ENCODE measurements at regions not wholly inside any gene's neighbourhood (a gene's known extent, or its start where the extent isn't known, plus 50 kb on each side); places are given as distances from the start of the nearest gene placed in this dataset.

- H3K4me3 ChIP-seq (ENCODE audit: low read length): no peak overlapping the region
- no peaks in the 10 kb centered on the region for H3K4me1 ChIP-seq (ENCODE audit: insufficient read depth, low read length)
- H3K27me3 ChIP-seq (ENCODE audit: insufficient read depth, low read length): no peaks in the 10 kb centered on the region
- H3K9me3 ChIP-seq (ENCODE audit: low read depth, low read length): no peaks in the 10 kb centered on the region
Observed at GRCh38 chr2:147740211-147740927, 104.5 kb upstream of the ACVR2A start.

DNA sequence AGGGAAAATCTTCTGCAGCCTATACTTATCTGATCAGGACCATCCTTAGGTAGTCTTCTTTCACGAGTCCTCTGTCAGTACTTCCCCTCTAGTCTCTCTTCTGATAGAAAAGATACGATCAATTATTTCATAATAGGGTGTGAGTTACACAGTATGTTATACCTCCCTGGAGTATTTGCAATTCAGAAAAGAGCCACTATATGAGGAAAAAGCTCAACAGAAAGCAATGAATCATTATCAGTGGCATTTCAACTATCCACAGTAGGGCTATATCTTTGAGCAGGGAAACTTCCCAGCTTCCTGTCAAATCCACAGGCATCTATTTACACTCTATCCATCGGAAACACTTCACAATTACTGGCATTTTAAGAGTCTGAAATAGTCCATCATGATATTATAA is 105.3 kb upstream of the ACVR2A start:
- no peaks in the 10 kb centered on the region for H3K4me1 ChIP-seq (ENCODE audit: insufficient read depth, low read length)
- H3K27me3 ChIP-seq (ENCODE audit: insufficient read depth, low read length): no peaks in the 10 kb centered on the region
- H3K9me3 ChIP-seq (ENCODE audit: low read depth, low read length): no peaks in the 10 kb centered on the region
- no peak overlapping the region for H3K4me3 ChIP-seq (ENCODE audit: low read length)

- H3K9me3 ChIP-seq (ENCODE audit: low read depth, low read length): no peaks in the 10 kb centered on the region
- H3K4me3 ChIP-seq (ENCODE audit: low read length): no peak overlapping the region
- no peaks in the 10 kb centered on the region for H3K27me3 ChIP-seq (ENCODE audit: insufficient read depth, low read length)
- H3K4me1 ChIP-seq (ENCODE audit: insufficient read depth, low read length): no peaks in the 10 kb centered on the region
Observed at GRCh38 chr2:147718831-147719230, 126.0 kb upstream of the ACVR2A start.

DNA sequence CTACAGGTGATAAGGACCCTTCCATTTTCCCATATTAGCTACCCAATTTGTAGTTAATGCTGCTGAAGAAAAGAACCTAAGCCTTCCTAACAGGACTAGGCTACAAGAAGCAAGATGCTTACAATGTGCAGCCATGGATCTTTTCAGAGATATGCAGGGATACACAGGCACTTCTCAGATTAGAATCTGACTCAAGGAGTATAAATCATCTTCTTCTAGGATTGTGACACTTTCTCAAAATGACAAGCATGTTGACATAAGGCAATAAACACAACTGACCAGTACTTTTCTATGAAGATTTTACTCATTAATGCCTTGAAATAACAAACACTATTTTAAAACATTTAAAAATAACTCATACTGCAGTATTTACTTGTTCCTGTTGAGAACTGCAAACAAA is 127.9 kb upstream of the ACVR2A start:
- Histone ChIP-seq H3K4me1 (ENCODE audit: insufficient read depth, low read length) (no peaks in the 10 kb centered on the region), H3K27me3 (ENCODE audit: insufficient read depth, low read length) (no peaks in the 10 kb centered on the region), H3K9me3 (ENCODE audit: low read depth, low read length) (no peaks in the 10 kb centered on the region), H3K4me3 (ENCODE audit: low read length) (no peak overlapping the region)

DNA sequence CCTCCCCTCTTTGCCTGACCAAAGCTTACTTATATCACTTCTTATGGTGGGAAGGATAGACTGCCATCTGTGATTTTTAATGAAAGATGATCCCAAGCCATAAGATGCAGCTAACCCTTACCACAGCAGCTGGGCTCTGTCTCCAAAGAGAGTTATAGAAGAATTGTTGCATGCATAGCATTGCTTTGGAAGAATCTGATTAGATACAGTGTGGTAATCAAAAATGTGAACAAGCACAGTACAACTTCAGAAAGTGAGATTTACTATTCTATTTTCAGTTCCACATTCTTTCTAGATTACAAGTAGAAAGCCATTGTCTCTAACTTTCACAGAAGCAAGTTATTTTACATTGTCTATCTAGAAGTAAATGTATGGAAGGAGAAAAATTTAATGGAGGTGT is 129.0 kb upstream of the ACVR2A start:
- Histone ChIP-seq H3K9me3 (ENCODE audit: low read depth, low read length) (no peaks in the 10 kb centered on the region), H3K27me3 (ENCODE audit: insufficient read depth, low read length) (no peaks in the 10 kb centered on the region), H3K4me1 (ENCODE audit: insufficient read depth, low read length) (no peaks in the 10 kb centered on the region), H3K4me3 (ENCODE audit: low read length) (no peak overlapping the region)

GRCh38 chr2:147714582-147714981 is 130.2 kb upstream of the ACVR2A start:
- Histone ChIP-seq H3K4me1 (ENCODE audit: insufficient read depth, low read length) (no peaks in the 10 kb centered on the region), H3K4me3 (ENCODE audit: low read length) (no peak overlapping the region), H3K27me3 (ENCODE audit: insufficient read depth, low read length) (no peaks in the 10 kb centered on the region), H3K9me3 (ENCODE audit: low read depth, low read length) (no peaks in the 10 kb centered on the region)

GRCh38 chr2:147713349-147713748 is 131.5 kb upstream of the ACVR2A start:
- no peaks in the 10 kb centered on the region for H3K27me3 ChIP-seq (ENCODE audit: insufficient read depth, low read length)
- no peaks in the 10 kb centered on the region for H3K9me3 ChIP-seq (ENCODE audit: low read depth, low read length)
- no peaks in the 10 kb centered on the region for H3K4me1 ChIP-seq (ENCODE audit: insufficient read depth, low read length)
- H3K4me3 ChIP-seq (ENCODE audit: low read length): no peak overlapping the region

- no peak overlapping the region for H3K4me3 ChIP-seq (ENCODE audit: low read length)
- H3K4me1 ChIP-seq (ENCODE audit: insufficient read depth, low read length): no peaks in the 10 kb centered on the region
- no peaks in the 10 kb centered on the region for H3K27me3 ChIP-seq (ENCODE audit: insufficient read depth, low read length)
- no peaks in the 10 kb centered on the region for H3K9me3 ChIP-seq (ENCODE audit: low read depth, low read length)
Observed at GRCh38 chr2:147712051-147712450, 132.8 kb upstream of the ACVR2A start.

- Histone ChIP-seq H3K27me3 (ENCODE audit: insufficient read depth, low read length) (no peaks in the 10 kb centered on the region), H3K4me1 (ENCODE audit: insufficient read depth, low read length) (no peaks in the 10 kb centered on the region), H3K4me3 (ENCODE audit: low read length) (no peak overlapping the region), H3K9me3 (ENCODE audit: low read depth, low read length) (no peaks in the 10 kb centered on the region)
Observed at GRCh38 chr2:147711031-147711430, 133.8 kb upstream of the ACVR2A start.

DNA sequence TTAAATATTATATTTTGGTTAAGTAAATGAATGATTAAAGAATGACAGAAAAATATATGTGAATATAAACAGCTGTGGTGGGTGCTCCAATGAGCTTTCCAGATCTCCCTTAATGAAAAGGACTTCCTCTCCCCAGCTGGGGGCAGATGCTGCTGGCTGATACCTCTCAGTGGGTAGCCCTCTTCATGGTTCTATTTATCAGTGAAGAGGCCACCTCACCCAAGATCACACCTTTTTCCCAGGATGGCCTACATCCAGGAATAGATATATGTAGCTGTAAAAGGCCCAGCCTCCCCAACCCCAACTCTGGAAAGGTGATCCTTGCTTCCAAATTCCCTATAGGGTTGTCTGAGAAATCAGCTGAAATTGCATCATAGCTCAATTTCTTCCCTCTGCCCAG is 135.2 kb upstream of the ACVR2A start:
- Histone ChIP-seq H3K4me1 (ENCODE audit: insufficient read depth, low read length) (no peaks in the 10 kb centered on the region), H3K9me3 (ENCODE audit: low read depth, low read length) (no peaks in the 10 kb centered on the region), H3K27me3 (ENCODE audit: insufficient read depth, low read length) (no peaks in the 10 kb centered on the region), H3K4me3 (ENCODE audit: low read length) (no peak overlapping the region)

GRCh38 chr2:147703171-147703570 is 141.7 kb upstream of the ACVR2A start:
- Histone ChIP-seq H3K27me3 (ENCODE audit: insufficient read depth, low read length) (no peaks in the 10 kb centered on the region), H3K4me3 (ENCODE audit: low read length) (no peak overlapping the region), H3K9me3 (ENCODE audit: low read depth, low read length) (no peaks in the 10 kb centered on the region), H3K4me1 (ENCODE audit: insufficient read depth, low read length) (peaks cover 6% of the 10 kb centered on the region)

- H3K4me3 ChIP-seq (ENCODE audit: low read length): no peak overlapping the region
- H3K9me3 ChIP-seq (ENCODE audit: low read depth, low read length): no peaks in the 10 kb centered on the region
- peaks cover 6% of the 10 kb centered on the region for H3K4me1 ChIP-seq (ENCODE audit: insufficient read depth, low read length)
- no peaks in the 10 kb centered on the region for H3K27me3 ChIP-seq (ENCODE audit: insufficient read depth, low read length)
Observed at GRCh38 chr2:147698166-147698565, 146.7 kb upstream of the ACVR2A start.

DNA sequence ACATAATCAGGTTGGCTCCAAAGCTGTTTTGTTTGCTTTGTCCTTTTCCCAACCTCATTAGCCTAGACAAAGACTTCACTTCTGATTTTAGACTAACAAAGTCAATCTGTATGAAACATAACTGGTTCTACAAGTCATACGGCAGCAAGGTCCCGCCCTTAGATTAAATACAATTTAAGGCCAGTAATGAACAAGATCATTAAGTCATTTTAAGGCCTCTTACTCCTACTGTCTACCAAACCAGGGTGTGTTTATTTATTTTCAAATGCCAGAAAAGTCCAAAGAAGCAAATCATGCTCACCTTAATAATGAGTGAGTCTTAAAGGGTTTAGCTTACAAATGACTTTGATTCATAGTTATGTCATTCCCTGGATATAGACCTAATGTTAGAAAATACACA is 148.4 kb upstream of the ACVR2A start:
- Histone ChIP-seq H3K27me3 (ENCODE audit: insufficient read depth, low read length) (no peaks in the 10 kb centered on the region), H3K4me1 (ENCODE audit: insufficient read depth, low read length) (peaks cover 12% of the 10 kb centered on the region), H3K4me3 (ENCODE audit: low read length) (no peak overlapping the region), H3K9me3 (ENCODE audit: low read depth, low read length) (no peaks in the 10 kb centered on the region)

DNA sequence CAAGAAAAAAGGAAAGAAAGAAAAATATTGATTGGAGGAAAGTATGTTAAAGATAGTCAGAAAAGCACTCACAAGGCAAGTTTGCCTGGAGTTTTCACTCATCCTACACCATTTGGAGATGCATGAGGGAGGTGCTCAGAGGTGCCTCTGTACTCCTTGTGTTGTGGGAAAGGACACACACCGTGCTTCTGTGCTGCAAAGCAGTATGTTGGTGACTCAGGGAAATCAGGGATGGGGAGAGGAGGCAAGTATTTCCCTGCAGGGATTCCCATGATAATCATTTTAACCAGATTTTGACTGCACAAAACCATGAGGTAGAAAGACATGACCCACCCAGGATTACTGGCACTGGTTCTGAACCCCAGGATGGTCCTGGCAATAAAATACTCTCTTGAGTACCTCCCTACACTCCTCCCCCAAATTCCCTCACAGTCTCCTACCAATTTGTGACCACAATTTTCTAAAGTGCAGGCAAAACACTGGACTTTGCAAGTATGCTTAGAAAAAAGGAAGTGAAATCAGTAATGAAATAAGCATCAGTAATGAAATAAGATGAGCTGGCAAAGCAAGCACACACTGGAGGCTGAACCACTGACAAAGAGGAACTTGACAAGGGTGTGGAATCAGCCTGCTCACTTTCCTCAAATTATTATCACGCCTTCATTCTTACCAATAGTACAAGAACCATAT is 155.5 kb upstream of the ACVR2A start:
- H3K9me3 ChIP-seq (ENCODE audit: low read depth, low read length): no peaks in the 10 kb centered on the region
- peaks cover 36% of the 10 kb centered on the region for H3K4me1 ChIP-seq (ENCODE audit: insufficient read depth, low read length)
- no peaks in the 10 kb centered on the region for H3K27me3 ChIP-seq (ENCODE audit: insufficient read depth, low read length)
- no peak overlapping the region for H3K4me3 ChIP-seq (ENCODE audit: low read length)

DNA sequence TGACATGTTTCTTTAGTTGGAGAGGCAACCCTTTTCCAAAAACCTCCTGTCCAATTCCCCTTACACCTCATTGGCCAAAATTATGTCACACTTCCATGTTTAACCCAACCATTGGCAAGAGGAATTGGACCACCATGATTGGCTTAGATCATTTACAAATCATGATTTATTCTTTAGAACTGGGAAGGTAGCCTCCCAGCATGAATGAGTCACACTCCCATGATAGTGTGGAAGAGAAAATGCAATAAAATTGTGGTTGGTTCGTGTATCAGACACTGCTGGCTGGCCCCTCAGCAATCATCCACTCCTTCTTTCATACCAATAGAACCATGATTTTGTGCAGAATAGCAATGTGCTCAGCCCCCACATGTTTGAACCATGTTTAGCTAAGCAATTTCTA is 156.6 kb upstream of the ACVR2A start:
- no peaks in the 10 kb centered on the region for H3K27me3 ChIP-seq (ENCODE audit: insufficient read depth, low read length)
- H3K9me3 ChIP-seq (ENCODE audit: low read depth, low read length): no peaks in the 10 kb centered on the region
- H3K4me3 ChIP-seq (ENCODE audit: low read length): no peak overlapping the region
- H3K4me1 ChIP-seq (ENCODE audit: insufficient read depth, low read length): peaks cover 36% of the 10 kb centered on the region

DNA sequence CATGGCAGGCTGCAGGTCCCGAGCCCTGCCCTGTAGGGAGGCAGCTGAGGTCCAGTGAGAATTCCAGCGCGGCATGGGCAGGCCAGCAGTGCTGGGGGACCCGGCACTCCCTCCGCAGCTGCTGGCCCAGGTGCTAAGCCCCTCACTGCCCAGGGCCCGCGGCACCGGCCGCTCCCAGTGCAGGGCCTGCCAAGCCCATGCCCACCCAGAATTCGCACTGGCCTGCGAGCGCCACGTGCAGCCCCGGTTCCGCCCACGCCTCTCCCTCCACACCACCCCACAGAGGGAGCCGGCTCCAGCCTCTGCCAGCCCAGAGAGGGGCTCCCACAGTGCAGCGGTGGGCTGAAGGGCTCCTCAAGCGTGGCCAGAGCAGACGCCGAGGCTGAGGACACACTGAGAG is 158.5 kb upstream of the ACVR2A start:
- Histone ChIP-seq H3K27me3 (ENCODE audit: insufficient read depth, low read length) (no peaks in the 10 kb centered on the region), H3K4me3 (ENCODE audit: low read length) (no peak overlapping the region), H3K4me1 (ENCODE audit: insufficient read depth, low read length) (peaks cover 30% of the 10 kb centered on the region), H3K9me3 (ENCODE audit: low read depth, low read length) (no peaks in the 10 kb centered on the region)

Data from mononuclear cell (primary cell).